WTC11 (cell line): ENCODE measurements at regions not wholly inside any gene's neighbourhood (a gene's known extent, or its start where the extent isn't known, plus 50 kb on each side); places are given as distances from the start of the nearest gene placed in this dataset.

Experiments
- ATAC-seq: fragments of 200-7000 bp; cut with Tn5 transposase; 2 replicates; pipeline ENCODE4 v1.10.0; 2021; ENCODE audit warnings: mild to moderate bottlenecking, moderate library complexity
- CTCF ChIA-PET: fragments of 300-600 bp; sonication (Branson Sonifier 250); formaldehyde crosslinking; loops from one replicate; lab custom pipeline; 2021; ENCODE audit warnings: antibody characterized with exemption; lab: Charles Lee
- POLR2A ChIA-PET: fragments of 350-600 bp; sonication (Branson Sonifier 250); formaldehyde crosslinking; loops from one replicate; lab custom pipeline; 2021; ENCODE audit warnings: antibody characterized with exemption; lab: Charles Lee
- DNase-seq: peaks from one replicate; pipeline ENCODE4 v3.0.0; 2021; ENCODE audit warnings: low spot score
- H3K27ac Mint-ChIP-seq: 2 replicates; pipeline ENCODE4 v1.8.0; 2021; ENCODE audit warnings: mixed read lengths
- H3K27me3 Mint-ChIP-seq: 2 replicates; pipeline ENCODE4 v1.8.0; 2021; ENCODE audit warnings: low read depth, mild to moderate bottlenecking, moderate library complexity, mixed read lengths
- H3K36me3 Mint-ChIP-seq: 2 replicates; pipeline ENCODE4 v1.8.0; 2021; ENCODE audit warnings: mixed read lengths
- H3K4me1 Mint-ChIP-seq: 2 replicates; pipeline ENCODE4 v1.8.0; 2022; ENCODE audit warnings: mixed read lengths
- H3K4me3 Mint-ChIP-seq: 2 replicates; pipeline ENCODE4 v1.8.0; 2021; ENCODE audit warnings: mild to moderate bottlenecking, moderate library complexity, mixed read lengths
- H3K9me3 Mint-ChIP-seq: 2 replicates; pipeline ENCODE4 v1.8.0; 2021; ENCODE audit warnings: mixed read lengths
- CBFB ChIP-seq: sonication (generic); formaldehyde crosslinking; IDR thresholded peaks from 2 replicates; pipeline ENCODE4 v1.8.1; 2022; ENCODE audit warnings: mild to moderate bottlenecking, low read depth, missing genetic modification reagents
- CREB1 ChIP-seq: sonication (generic); formaldehyde crosslinking; IDR thresholded peaks from 2 replicates; pipeline ENCODE4 v1.8.0; 2023; ENCODE audit warnings: mild to moderate bottlenecking, missing genetic modification reagents
- EMX1 ChIP-seq: fragments of 250-450 bp; sonication (Bioruptor Pico); IDR thresholded peaks from 2 replicates; pipeline ENCODE4 v1.8.0; 2021; ENCODE audit warnings: mild to moderate bottlenecking
- ERG ChIP-seq: fragments of 250-450 bp; sonication (Bioruptor Pico); IDR thresholded peaks from 2 replicates; pipeline ENCODE4 v1.8.0; 2021; ENCODE audit warnings: mild to moderate bottlenecking
- FOXK1 ChIP-seq: sonication (generic); formaldehyde crosslinking; IDR thresholded peaks from 2 replicates; pipeline ENCODE4 v1.8.0; 2022; ENCODE audit warnings: mild to moderate bottlenecking, moderate library complexity, missing genetic modification reagents
- FOXP1 ChIP-seq: sonication (generic); formaldehyde crosslinking; IDR thresholded peaks from 2 replicates; pipeline ENCODE4 v1.8.0; 2022; ENCODE audit warnings: missing genetic modification reagents, mild to moderate bottlenecking, moderate library complexity, borderline replicate concordance
- FOXP4 ChIP-seq: sonication (generic); formaldehyde crosslinking; IDR thresholded peaks from 2 replicates; pipeline ENCODE4 v1.8.0; 2022; ENCODE audit warnings: mild to moderate bottlenecking, missing genetic modification reagents
- GRHL2 ChIP-seq: fragments of 250-450 bp; sonication (Bioruptor Pico); IDR thresholded peaks from 2 replicates; pipeline ENCODE4 v1.8.0; 2022; ENCODE audit warnings: mild to moderate bottlenecking, moderate library complexity; ENCODE audit not compliant: insufficient replicate concordance, severe bottlenecking
- IRF1 ChIP-seq: sonication (generic); formaldehyde crosslinking; IDR thresholded peaks from 2 replicates; pipeline ENCODE4 v1.8.0; 2023; ENCODE audit warnings: missing genetic modification reagents
- MAX ChIP-seq: sonication (generic); formaldehyde crosslinking; IDR thresholded peaks from 2 replicates; pipeline ENCODE4 v1.8.0; 2022; ENCODE audit warnings: mild to moderate bottlenecking, missing genetic modification reagents
- MYBL2 ChIP-seq: sonication (generic); formaldehyde crosslinking; IDR thresholded peaks from 2 replicates; pipeline ENCODE4 v1.8.1; 2023; ENCODE audit warnings: mild to moderate bottlenecking, moderate library complexity, missing genetic modification reagents
- NFATC4 ChIP-seq: fragments of 250-450 bp; sonication (Bioruptor Pico); IDR thresholded peaks from 2 replicates; pipeline ENCODE4 v1.9.0; 2021; ENCODE audit warnings: mild to moderate bottlenecking
- NFE2L1 ChIP-seq: sonication (generic); formaldehyde crosslinking; IDR thresholded peaks from 2 replicates; pipeline ENCODE4 v1.8.1; 2023; ENCODE audit warnings: missing genetic modification reagents
- NR3C1 ChIP-seq: sonication (generic); formaldehyde crosslinking; conservative IDR thresholded peaks from 2 replicates; pipeline ENCODE4 v1.8.1; 2023; ENCODE audit warnings: low read depth, mild to moderate bottlenecking, missing genetic modification reagents
- PRRX2 ChIP-seq: fragments of 250-450 bp; sonication (Bioruptor Pico); IDR thresholded peaks from 2 replicates; pipeline ENCODE4 v1.8.0; 2021; ENCODE audit warnings: mild to moderate bottlenecking
- RORB ChIP-seq: fragments of 250-450 bp; sonication (Bioruptor Pico); IDR thresholded peaks from 2 replicates; pipeline ENCODE4 v1.9.0; 2021; ENCODE audit warnings: mild to moderate bottlenecking
- SMAD3 ChIP-seq: sonication (generic); formaldehyde crosslinking; IDR thresholded peaks from 2 replicates; pipeline ENCODE4 v1.8.0; 2022; ENCODE audit warnings: missing genetic modification reagents, mild to moderate bottlenecking, borderline replicate concordance
- ZNF263 ChIP-seq: sonication (generic); formaldehyde crosslinking; IDR thresholded peaks from 2 replicates; pipeline ENCODE4 v1.8.1; 2022; ENCODE audit warnings: low read depth, mild to moderate bottlenecking, moderate library complexity, missing genetic modification reagents
- ZNF416 ChIP-seq: fragments of 250-450 bp; sonication (Bioruptor Pico); IDR thresholded peaks from 2 replicates; pipeline ENCODE4 v1.9.0; 2021; ENCODE audit warnings: mild to moderate bottlenecking, inconsistent platforms
- TF ChIP-seq, protein P1 (sequence below): sonication (generic); formaldehyde crosslinking; IDR thresholded peaks from 2 replicates; pipeline ENCODE4 v1.8.0; 2023; ENCODE audit warnings: mild to moderate bottlenecking, missing genetic modification reagents
- TF ChIP-seq, protein P2 (sequence below): fragments of 250-450 bp; sonication (Bioruptor Pico); IDR thresholded peaks from 2 replicates; pipeline ENCODE4 v1.9.0; 2021; ENCODE audit warnings: mild to moderate bottlenecking, borderline replicate concordance
- TF ChIP-seq, protein P3 (sequence below): sonication (generic); formaldehyde crosslinking; conservative IDR thresholded peaks from 2 replicates; pipeline ENCODE4 v1.8.1; 2022; ENCODE audit warnings: mild to moderate bottlenecking, missing genetic modification reagents
- TF ChIP-seq, protein P4 (sequence below): sonication (generic); formaldehyde crosslinking; IDR thresholded peaks from 2 replicates; pipeline ENCODE4 v1.8.0; 2022; ENCODE audit warnings: mild to moderate bottlenecking, missing genetic modification reagents

DNA sequence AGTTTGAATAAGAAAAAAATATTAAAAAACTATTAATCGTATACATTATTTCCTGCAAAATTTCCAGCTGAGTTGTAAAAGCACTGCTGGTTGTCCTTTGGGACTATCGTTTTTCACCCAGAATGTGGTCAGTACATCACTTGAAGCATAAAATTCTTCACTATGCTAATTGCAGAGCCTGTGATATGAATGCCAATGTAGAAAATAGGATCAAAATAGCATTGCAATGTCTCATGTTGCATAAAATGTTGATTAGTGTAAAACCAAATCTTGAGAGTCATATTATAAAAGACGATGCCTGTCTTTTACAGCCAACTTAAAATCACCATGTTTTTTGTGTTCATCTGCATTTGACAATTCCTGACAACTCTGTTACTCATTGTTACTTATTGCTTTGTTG lies 207.7 kb downstream of the MMUT start:
- Mint-ChIP-seq H3K27ac (no peak overlapping the region), H3K27me3 (no peaks in the 10 kb centered on the region), H3K4me3 (no peak overlapping the region), H3K36me3 (no peaks in the 10 kb centered on the region), H3K4me1 (peaks cover 35% of the 10 kb centered on the region), H3K9me3 (no peaks in the 10 kb centered on the region)
- ChIA-PET POLR2A (no interaction called here), CTCF (no interaction called here)
- TF ChIP-seq EMX1 (CRISPR knock-in tag), result no peak
- TF ChIP-seq ERG (CRISPR knock-in tag), result no peak
- TF ChIP-seq, protein P1, sequence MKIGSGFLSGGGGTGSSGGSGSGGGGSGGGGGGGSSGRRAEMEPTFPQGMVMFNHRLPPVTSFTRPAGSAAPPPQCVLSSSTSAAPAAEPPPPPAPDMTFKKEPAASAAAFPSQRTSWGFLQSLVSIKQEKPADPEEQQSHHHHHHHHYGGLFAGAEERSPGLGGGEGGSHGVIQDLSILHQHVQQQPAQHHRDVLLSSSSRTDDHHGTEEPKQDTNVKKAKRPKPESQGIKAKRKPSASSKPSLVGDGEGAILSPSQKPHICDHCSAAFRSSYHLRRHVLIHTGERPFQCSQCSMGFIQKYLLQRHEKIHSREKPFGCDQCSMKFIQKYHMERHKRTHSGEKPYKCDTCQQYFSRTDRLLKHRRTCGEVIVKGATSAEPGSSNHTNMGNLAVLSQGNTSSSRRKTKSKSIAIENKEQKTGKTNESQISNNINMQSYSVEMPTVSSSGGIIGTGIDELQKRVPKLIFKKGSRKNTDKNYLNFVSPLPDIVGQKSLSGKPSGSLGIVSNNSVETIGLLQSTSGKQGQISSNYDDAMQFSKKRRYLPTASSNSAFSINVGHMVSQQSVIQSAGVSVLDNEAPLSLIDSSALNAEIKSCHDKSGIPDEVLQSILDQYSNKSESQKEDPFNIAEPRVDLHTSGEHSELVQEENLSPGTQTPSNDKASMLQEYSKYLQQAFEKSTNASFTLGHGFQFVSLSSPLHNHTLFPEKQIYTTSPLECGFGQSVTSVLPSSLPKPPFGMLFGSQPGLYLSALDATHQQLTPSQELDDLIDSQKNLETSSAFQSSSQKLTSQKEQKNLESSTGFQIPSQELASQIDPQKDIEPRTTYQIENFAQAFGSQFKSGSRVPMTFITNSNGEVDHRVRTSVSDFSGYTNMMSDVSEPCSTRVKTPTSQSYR (CRISPR knock-in tag), result no peak
- no peak for TF ChIP-seq RORB
- no peak for TF ChIP-seq PRRX2
- no peak for TF ChIP-seq NR3C1
- TF ChIP-seq MYBL2 (CRISPR knock-in tag), result no peak
- no peak for TF ChIP-seq ZNF416 (CRISPR knock-in tag)
- no peak for TF ChIP-seq SMAD3 (CRISPR knock-in tag)
- DNase-seq (no peak), ATAC-seq (no peak)

DNA sequence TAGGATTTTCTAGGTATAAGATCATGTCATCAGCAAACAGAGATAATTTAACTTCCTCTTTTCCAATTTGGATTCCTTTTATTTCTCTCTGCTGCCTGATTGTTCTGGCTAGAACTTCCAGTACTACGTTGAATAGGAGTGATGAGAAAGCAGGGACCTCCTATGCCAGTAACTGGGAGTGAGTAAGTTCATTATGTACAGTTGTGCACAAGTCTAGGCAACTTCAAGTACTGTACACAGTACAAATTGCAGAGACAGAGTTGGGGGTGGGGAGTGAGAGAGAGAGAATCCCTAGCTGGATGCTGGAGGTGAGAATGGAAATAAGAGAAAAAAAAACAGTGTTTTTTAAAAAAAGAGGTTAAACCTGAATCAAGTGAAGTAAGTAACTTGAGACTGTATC lies 210.2 kb downstream of the MMUT start:
- Mint-ChIP-seq H3K4me3 (no peak overlapping the region), H3K9me3 (peaks cover 6% of the 10 kb centered on the region), H3K27ac (no peak overlapping the region), H3K4me1 (peaks cover 25% of the 10 kb centered on the region), H3K36me3 (no peaks in the 10 kb centered on the region), H3K27me3 (no peaks in the 10 kb centered on the region)
- ChIA-PET POLR2A (no interaction called here), CTCF (no interaction called here)
- no peak for ATAC-seq
- no peak for DNase-seq
- TF ChIP-seq ZNF263 (no peak), EMX1 (CRISPR knock-in tag) (no peak), IRF1 (CRISPR knock-in tag) (no peak), NFE2L1 (CRISPR knock-in tag) (no peak), NFATC4 (no peak), MAX (CRISPR knock-in tag) (no peak), FOXK1 (CRISPR knock-in tag) (no peak), FOXP4 (CRISPR knock-in tag) (no peak), GRHL2 (CRISPR knock-in tag) (no peak), CBFB (CRISPR knock-in tag) (no peak), CREB1 (no peak), FOXP1 (no peak)
- TF ChIP-seq, protein P2, sequence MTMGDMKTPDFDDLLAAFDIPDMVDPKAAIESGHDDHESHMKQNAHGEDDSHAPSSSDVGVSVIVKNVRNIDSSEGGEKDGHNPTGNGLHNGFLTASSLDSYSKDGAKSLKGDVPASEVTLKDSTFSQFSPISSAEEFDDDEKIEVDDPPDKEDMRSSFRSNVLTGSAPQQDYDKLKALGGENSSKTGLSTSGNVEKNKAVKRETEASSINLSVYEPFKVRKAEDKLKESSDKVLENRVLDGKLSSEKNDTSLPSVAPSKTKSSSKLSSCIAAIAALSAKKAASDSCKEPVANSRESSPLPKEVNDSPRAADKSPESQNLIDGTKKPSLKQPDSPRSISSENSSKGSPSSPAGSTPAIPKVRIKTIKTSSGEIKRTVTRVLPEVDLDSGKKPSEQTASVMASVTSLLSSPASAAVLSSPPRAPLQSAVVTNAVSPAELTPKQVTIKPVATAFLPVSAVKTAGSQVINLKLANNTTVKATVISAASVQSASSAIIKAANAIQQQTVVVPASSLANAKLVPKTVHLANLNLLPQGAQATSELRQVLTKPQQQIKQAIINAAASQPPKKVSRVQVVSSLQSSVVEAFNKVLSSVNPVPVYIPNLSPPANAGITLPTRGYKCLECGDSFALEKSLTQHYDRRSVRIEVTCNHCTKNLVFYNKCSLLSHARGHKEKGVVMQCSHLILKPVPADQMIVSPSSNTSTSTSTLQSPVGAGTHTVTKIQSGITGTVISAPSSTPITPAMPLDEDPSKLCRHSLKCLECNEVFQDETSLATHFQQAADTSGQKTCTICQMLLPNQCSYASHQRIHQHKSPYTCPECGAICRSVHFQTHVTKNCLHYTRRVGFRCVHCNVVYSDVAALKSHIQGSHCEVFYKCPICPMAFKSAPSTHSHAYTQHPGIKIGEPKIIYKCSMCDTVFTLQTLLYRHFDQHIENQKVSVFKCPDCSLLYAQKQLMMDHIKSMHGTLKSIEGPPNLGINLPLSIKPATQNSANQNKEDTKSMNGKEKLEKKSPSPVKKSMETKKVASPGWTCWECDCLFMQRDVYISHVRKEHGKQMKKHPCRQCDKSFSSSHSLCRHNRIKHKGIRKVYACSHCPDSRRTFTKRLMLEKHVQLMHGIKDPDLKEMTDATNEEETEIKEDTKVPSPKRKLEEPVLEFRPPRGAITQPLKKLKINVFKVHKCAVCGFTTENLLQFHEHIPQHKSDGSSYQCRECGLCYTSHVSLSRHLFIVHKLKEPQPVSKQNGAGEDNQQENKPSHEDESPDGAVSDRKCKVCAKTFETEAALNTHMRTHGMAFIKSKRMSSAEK, result no peak
- TF ChIP-seq, protein P3, sequence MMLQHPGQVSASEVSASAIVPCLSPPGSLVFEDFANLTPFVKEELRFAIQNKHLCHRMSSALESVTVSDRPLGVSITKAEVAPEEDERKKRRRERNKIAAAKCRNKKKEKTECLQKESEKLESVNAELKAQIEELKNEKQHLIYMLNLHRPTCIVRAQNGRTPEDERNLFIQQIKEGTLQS (CRISPR knock-in tag), result no peak
- TF ChIP-seq, protein P4, sequence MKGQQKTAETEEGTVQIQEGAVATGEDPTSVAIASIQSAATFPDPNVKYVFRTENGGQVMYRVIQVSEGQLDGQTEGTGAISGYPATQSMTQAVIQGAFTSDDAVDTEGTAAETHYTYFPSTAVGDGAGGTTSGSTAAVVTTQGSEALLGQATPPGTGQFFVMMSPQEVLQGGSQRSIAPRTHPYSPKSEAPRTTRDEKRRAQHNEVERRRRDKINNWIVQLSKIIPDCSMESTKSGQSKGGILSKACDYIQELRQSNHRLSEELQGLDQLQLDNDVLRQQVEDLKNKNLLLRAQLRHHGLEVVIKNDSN (CRISPR knock-in tag), result no peak
